GM12873 (cell line): ENCODE measurements at regions not wholly inside any gene's neighbourhood (a gene's known extent, or its start where the extent isn't known, plus 50 kb on each side); places are given as distances from the start of the nearest gene placed in this dataset.

Source experiments
- CTCF ChIP-seq: IDR thresholded peaks from 2 replicates; pipeline ENCODE4 v1.5.1; 2012; ENCODE audit warnings: low read depth, mild to moderate bottlenecking, moderate library complexity, low read length, control low read depth; ENCODE audit not compliant: insufficient read depth; ENCODE audit errors: missing control alignments

- no peak for TF ChIP-seq CTCF
These were observed 71.8 kb upstream of the RAB12 start for GRCh38 chr18:8537400-8537799.

GRCh38 chr18:8538935-8539334 is 70.3 kb upstream of the RAB12 start:
- TF ChIP-seq CTCF: no peak

GRCh38 chr18:8546677-8547076 is 62.6 kb upstream of the RAB12 start:
- TF ChIP-seq CTCF: no peak

- no peak for TF ChIP-seq CTCF
These were observed 61.1 kb upstream of the RAB12 start for GRCh38 chr18:8548186-8548585.

GRCh38 chr18:8549254-8549757 is 59.9 kb upstream of the RAB12 start:
- TF ChIP-seq CTCF: no peak

GRCh38 chr18:8552151-8552550 is 57.1 kb upstream of the RAB12 start:
- no peak for TF ChIP-seq CTCF

- TF ChIP-seq CTCF: no peak
These were observed 54.9 kb upstream of the RAB12 start for GRCh38 chr18:8554354-8554753.

- no peak for TF ChIP-seq CTCF
These were observed 52.8 kb upstream of the RAB12 start for GRCh38 chr18:8556424-8556823.
